ENCODE measurements at regions not wholly inside any gene's neighbourhood (a gene's known extent, or its start where the extent isn't known, plus 50 kb on each side); places are given as distances from the start of the nearest gene placed in this dataset.
"Not testable (repeated sequence)": the region's sequence is repeated elsewhere in the genome, so short reads cannot be mapped to it uniquely, and the experiment has no call there.

DNA sequence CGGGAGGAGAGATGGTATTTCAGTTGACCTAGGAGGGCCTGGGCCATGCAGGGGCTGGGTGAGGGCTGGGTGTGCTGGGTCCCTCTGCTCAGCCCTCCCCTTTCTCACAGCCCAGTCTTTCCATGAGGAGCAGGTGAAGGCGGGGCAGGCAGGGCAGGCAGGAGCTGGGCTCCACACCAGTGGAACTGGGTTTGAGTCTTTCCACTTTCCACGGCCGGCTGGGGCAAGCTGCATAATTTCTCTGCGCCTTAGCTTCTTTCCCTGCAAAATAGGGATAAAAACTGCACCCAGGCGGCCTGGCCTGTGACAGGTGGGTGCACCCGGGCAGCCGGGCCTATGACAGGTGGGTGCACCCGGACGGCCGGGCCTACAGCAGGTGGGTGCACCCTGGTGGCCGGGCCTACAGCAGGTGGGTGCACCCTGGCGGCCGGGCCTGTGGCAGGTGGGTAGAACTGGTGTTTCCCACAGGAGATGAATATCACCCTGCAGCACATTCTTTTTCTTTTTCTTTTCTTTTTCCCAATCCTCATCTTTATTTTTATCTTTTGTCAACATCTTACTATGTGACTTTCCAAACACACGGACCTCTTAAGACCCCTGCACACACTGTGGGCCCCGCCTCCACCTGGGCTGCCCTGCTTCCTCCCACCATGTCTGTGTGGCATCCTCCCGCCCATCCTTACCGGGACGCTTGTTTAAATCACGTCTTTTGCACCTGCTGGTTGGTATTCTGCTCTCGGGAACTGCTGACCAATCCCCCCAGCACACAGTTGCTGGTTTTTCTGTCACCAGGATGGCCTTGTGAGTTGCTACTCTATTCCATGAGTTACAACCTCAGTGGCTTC is 111.3 kb downstream of the NPIPB11 start:
- not testable (repeated sequence) for DNase-seq

DNA sequence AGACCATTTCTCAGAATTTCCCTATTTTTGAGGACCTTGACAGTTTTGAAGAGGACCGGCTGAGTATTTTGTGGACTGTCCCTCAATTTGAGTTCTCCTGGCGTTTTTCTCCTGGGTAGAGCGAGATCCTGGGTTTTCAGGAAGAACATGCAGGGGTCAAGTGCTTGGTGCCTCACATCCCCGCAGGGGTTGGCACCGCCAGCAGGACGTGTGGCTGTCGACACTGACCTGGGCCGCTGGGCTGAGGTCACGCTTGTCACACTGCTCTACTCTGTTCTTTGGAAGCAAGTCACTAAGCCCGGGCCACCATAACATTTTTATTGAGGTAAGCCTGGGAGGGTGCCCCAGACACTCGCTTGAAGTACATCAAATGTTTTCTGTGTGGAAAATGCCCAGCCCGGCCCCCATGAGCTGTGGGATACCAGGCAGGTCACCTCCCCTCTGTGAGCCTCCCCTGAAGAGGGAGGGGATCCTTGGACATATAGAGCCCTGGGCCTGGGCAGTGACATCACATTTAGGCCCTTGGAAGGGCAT is 112.0 kb downstream of the NPIPB11 start:
- DNase-seq, result not testable (repeated sequence)

DNA sequence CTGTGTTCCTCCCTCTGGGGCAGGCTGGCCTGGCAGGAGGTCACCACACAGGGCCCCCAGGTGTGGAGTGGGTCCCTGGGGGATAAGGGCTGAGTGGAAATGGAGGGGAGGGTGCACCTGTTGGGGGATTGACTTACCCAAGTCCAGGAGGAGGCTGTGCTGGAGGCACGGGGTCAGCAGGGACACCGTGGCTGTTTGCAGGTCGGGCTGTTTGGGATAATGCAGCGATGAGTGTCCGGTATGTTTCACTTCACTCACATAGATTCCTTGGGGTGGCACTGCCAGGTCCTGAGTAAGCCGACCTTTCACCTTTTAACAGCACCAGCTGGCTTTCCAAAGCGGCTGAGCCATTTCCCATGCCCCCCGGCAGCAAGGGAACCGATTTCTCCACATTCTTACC is 113.0 kb downstream of the NPIPB11 start:
- not testable (repeated sequence) for DNase-seq

DNA sequence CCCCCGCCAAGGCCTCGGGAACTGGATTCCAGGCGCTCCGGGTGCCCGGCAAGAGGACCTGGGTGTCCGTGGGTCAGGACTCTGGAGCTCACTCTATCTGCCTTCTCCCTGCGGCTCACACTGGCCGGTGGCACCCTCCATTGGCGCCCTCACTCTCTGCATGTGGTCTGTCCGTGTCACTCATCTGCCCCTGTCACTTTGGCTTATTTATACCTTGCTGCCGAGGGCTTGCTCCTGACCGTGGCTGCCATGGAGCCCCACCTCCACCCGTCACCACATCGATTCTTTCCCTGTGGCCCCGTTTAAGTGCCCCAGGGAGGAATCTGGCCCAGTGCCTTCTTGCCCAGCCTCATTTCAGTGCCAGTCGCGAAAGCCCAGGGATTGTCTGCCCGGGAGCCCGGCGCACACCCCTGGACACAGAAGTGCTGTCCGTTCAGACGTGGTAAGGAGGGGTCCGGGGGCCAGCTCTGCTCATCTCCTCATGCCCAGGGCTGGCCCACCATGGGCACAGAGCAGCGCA is 113.5 kb downstream of the NPIPB11 start:
- not testable (repeated sequence) for DNase-seq

DNA sequence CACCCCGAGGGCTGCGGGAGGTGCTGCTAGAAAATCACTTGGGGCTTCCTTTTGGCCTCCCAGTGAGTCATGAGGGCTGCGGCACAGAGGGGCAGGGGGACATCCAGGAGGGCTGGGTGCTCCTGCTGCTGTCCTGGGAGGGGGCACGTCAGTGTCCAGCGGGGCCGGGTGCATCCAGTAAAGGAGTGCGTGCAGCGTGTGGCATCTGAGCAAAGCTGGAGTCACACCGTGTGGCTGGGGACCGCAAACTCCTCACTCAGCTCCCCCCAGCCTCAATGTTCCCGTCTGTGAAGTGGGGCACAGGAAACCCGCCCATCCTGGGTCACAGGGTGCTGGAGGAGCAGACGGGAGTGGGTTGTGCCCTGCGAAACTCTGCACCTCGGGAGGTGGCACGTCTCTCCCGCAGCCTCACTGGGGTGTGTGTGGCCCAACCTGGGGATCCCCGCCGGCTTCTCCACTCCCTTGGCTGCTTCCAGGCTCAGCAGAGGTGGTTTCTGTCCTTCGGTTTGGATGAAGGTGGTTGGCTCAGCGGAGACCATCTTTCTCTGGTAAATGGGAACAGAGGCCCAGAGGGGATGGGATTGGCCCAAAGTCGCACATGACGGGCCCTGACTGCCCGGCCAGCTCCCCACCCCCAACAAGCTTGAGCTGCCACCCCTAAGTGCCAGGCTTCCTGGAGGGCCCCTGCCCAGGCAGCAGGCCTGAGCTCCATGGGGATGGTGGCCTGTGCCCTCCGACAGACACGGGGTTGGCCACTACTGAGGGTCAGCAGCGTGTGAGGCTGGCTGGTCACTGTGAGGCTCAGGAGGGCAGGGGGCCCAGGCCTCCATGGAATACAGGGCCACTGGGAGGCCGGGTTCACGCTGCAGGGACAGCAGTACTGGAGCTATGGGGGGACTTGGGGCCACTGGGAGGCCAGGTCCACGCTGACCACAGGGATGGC is 114.9 kb downstream of the NPIPB11 start:
- DNase-seq, result not testable (repeated sequence)

DNA sequence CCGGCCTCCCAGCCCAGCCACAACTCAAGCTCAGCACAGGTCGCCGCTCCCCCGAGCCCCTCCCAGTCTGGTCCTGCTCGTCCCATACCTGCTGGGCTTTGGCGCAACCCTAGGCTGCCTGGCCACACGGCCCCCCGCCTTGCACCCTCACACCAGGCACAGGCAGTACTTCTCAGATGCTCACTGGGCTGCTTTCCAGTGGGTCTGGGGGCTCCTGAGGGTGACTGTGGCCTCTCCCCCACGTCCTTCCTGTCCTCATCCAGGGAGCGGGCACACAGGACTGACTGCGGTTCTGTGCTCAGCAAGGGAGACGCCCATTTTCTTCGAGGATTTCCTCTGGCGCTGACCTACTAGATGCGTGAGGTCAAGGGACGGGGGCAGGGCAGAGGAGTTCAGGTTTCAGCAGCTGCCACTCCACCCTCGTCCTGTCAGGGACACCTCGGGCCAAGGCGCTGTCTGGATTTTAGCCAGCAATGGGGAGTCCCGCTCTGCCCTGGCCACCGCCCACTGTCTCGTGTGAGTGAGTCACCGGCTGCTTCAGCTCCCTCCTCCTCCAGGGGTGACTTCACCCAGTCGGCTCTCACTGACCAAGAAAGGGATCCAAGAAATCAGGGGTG is 115.8 kb downstream of the NPIPB11 start:
- peak; percentile 98 for DNase-seq

DNA sequence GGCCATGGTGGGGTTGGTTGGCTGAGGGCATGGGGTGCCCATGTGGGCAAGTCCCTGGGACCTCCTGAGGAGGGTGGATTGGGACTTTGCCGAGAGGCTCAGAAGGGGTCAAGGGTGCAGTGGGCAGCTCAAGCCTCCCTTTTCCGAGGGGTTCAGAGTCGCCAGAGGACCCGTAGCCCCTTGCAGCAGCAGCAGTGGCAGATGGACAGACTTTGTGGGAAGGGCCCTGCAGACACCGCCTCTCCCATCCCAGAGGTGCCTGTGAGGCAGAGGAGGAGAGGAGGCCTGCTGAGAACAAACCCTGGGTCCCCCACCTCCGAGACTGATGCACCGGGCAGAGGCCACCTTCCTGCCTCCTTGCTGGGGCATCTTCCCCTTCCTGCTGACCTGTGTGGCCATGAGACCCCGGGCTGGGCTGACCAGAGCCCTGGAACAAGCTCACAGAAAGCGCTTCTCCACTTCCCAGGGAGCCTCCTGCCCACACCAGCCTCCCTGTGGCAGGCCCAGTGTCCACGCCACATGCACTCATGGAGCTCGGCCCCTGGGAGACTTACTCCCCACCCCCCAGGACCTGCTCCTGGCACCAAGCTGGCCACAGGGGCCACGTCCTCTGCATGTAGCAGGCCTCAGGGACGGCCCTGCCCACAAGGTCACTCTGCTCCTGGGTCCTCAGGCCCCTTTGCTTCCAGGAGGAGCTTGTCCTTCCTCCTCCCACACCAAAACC is 116.8 kb downstream of the NPIPB11 start:
- DNase-seq, result not testable (repeated sequence)

DNA sequence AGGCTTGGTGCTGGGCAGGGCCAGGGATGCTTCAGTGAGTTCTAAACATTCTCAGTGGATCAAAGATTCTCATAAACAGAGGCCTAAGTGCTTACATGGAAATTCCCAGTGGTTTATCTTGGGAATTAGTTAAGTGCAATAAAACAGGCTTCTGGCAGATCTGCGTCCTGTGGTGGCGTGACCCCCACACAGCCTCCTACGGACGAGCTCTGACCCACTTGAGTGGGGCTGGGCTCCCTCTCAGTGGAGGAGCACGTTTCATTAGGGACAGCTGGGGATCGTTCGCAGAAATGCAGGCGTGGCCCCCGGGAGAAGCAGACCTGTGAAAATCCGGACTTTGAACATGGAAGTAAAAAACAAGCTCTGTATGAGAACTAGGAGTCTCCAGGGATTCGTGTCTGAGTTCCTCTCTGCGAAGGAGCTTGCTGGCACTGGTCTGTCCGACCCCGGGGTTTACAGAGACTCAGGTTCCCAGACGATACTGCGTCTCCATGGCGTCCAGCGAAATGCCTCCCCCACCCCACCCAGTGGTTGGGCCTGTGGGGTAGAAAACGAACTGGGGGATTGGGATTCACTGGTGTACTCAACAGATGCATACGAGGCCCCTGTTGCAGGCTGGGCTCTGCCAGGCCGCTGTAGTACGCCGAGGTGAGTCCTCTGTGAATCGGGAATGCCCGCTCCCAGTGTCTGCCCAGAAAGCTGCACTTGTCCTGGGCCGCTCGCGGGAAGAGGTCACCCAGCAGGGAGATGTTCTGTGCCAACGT is 117.6 kb downstream of the NPIPB11 start:
- DNase-seq, result not testable (repeated sequence)

DNA sequence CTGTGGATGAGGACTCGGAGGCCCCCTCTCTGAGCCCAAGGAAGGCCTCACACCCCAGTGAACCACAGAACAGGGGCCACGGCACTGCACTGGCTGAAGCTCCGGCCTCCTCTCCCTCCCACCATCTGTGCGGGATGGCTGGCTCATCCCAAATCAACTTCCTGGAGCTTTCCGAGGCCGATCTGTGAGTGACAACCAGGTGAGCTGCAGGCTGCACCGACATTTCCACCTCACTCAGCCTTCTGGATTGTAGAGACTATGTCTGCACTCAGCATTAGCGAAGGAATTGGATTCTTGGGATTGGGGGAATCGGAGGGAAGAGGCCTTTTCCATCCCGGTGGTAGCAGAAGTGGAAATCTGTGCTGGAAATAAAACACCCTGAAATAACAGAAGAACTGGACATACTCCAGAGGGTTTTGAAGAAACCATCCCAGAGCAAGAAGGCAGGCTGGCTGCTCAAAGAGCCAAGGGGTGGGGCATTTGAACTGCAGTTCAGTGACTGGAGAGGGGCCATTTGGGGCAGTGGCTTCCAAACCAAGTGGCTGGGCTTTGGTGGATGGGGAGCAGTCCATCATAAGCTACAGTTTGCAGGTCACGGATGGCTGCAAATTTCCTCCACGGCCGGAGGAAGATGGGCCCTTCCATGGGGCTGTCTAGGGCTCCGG is 118.5 kb downstream of the NPIPB11 start:
- DNase-seq, result not testable (repeated sequence)

DNA sequence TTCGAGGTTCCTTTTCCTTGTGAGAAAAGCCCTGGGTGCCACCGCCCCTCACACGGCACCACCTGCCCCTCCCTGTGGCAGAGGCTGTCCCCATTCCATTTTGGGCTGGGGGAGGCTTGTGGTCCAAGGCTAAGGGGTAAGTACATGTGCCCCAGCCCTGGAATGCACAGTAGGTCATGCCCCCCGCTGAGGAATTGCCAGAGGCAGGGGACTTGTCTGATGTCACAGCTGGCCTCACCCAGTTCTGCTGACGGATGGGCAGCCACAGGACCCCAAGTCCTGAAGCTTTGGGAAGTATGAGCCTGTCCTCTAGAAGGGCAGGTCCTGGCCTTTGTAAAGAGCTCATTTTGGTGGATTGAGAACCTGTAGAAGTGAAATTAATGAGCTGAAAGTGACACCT is 119.3 kb downstream of the NPIPB11 start:
- not testable (repeated sequence) for DNase-seq

DNA sequence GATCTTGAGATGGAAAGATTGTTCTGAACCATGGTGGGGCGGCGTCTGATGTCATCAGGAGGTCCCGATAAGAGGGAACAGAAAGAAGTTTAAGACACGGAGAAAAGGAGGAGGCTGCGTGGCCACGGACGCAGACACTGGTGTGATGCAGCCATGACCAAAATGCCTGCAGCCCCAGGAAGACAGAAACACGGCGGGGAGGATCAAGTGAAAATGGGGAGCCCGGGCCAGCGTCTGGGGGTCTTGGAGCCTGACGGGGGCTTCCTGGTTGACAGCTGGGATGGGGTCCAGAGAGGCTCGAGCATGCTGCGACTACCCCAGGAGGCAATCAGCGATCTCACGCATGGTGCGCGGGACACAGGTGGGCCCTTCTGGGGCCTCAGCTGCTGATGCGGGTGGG is 119.7 kb downstream of the NPIPB11 start:
- not testable (repeated sequence) for DNase-seq

DNA sequence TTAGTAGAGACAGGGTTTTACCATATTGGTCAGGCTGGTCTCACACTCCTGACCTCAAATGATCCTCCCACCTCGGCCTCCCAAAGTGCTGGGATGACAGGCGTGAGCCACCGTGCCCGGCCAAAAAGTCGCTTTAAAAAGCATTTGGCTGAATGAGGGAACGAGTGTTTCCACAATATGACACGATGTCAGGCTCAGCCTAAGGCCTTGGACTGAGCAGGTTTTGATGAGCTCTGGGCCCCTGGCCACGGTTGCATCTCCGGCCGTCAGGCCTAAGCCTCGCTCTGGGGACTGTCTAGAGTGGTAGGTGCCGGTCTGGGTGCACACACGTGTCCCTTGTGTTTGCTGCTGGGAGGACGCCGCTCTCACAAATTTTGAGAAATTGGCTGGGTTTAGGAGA is 120.3 kb downstream of the NPIPB11 start:
- DNase-seq, result not testable (repeated sequence)

DNA sequence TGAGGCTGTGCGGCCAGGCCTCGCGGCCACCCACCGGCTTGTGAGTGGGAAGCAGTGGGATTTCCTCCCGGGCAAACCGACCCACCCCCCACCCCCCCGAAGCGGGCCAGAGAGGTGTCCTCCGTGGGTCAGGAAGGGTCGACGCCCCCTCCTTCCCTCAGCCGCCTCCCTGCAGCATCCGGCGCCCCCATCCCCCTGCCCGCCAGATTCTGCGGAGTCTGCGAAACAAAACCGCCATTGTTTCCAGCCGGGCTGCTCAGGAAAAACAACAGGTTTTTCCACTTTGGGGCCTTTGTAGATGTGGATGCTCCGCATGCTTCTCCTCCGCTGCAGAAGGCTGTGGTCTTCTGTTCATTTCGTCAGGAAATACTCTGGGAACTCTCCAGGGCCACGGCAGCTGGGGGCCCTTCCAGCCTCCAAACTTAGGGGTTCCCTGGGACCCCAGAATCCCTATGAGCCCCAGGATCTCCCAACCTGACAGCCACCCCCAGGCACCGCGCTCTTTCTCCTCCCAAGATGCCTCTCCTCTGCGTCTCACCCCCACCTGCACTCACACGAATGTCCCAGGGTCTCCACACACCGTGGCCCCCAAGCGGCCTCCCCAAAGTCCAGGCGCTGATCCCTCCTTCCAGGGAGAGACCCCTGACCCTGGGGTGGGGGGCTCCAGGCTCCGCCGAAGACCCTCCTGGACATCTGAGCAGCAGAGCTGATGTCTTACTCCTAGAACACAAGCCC is 121.2 kb downstream of the NPIPB11 start:
- DNase-seq, result not testable (repeated sequence)

DNA sequence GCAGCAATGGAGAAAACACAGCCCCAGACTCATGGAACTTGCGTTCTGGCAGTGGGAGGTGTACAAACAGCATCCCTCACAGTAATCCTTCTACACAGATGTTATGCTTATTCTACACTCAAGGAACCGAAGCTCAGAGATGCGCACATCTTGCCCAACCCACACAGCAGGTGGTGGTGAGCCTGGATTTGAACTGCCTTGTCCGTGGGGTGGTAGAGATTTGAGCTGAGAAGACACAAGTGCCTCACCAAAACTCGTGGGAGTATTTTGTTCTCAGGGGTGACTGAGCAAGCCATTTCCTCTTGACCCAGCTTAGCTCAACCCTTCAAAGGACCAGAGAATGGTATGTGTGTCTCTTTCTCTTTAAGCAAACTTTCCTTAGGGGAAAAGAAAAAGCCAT is 121.8 kb downstream of the NPIPB11 start:
- not testable (repeated sequence) for DNase-seq

DNA sequence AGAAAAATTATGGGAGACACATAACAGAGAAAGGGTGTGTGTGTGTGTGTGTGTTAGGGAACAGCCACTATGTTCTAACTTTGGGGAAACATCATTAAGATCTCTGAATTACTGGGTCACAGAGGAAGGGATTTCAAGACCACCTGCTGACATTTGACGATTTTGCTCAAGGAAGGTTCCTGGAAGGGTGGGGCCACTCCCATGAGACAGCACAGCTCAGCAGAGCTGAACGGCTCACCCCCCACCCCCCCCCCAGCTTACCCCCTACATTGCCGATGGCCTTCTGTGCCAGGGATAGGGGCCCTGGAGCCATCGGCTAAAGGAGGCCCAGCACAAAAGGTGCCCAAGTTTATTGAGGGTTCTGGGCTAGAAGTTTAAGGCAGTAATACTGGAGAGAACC is 122.4 kb downstream of the NPIPB11 start:
- DNase-seq, result not testable (repeated sequence)

DNA sequence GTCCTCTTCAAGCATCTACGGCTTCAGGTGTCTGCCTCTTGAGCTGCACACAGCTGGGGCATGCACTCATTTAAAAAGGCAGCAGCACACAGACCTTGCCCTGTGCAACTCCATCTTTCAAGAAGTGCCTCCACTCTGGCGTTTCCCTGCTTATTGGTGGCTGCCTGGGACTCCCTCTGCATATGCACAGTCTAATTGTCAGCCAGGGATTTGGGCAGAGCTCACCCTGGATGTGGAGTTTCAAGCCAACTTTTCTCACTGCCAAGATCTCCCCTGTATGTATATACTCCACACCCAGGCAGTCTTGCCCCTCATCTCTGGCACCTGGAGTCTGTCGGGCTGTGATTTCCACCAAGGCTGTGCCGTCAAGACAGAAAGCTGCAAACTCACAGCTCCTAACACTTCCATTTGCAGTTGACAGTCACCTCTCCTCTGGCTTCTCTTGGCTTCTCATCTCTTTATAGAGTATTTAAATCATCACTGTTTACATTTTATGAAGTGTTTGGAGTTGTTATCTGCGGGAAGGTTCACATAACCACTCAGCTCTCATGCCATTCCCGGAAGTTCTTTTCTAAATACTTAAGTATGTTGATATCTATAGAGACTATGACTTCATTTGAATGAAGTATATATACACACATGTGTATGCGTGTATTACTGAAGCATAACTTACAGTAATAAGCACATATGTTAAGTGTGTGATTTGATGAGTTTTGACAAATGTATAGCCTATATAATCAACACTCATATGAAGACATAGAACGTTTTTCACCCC is 128.2 kb downstream of the NPIPB11 start:
- DNase-seq, result not testable (repeated sequence)

DNA sequence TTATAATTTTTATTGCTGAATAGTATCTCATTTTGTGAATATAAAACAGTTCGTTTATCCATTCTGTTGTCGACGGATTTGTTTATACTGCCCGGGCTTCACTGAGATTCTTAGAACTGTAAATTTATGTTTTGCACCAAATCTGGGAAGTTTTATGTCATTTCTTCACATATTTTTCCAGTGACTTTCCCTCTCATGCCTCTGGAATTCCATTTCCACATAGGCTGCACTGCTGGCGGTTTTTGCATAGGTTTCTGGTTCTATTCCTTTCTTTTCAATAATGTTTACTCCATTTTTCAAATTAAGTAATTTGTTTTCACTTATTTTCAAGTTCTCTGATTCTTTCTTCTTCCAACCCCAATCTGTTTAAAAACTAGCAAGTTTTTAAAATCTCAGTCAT is 130.1 kb downstream of the NPIPB11 start:
- not testable (repeated sequence) for DNase-seq

DNA sequence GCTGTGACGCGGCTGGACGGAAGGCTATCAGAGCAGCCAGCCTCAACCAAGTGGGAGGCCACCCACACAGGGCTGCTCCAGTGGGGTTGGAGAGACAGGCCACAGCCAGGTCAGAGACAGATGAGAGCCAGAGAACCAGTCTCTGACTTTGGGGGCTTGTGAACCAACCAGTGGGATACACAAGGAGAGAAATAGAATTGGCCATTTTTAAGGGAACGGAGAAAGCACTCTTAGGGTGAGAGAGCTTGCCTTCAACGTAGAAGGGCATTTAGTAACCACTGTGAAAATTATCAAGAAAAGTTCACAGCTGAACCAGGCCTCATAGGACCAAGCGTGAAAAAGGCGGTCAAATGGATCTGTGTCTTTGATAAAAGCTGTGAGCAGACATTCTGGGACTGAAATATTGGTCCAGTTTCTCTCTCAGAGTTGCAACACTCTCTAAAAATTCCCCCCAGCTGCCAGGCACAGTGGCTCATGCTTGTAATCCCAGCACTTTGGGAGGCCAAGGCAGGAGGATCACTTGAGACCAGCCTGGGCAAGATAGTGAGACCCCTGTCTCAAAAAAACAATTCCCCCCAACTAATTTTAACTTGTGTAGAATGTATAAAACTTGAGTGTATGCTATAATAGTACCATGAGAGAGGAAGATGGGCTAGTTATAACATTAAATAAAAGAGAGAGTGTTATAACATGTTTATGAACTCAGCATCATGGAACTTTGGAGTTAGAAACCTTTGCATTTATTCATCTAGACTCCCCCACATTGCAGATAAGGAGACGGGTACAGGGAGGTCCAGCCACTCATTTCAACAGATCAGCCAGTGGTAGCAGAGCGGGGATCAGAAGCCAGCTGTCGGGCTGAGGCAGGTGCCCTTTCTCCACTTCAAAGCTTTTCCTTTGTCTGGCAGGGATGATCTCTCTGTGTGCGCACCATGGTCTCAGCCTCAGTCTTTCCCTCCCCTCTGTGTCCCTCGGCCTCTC is 132.2 kb downstream of the NPIPB11 start:
- not testable (repeated sequence) for DNase-seq

Data from RPMI8226 (cell line).